Endothelial cell of umbilical vein (primary cell): ENCODE measurements at regions not wholly inside any gene's neighbourhood (a gene's known extent, or its start where the extent isn't known, plus 50 kb on each side); places are given as distances from the start of the nearest gene placed in this dataset.
"Not testable (repeated sequence)": the region's sequence is repeated elsewhere in the genome, so short reads cannot be mapped to it uniquely, and the experiment has no call there.

ENCODE experiments used
- EZH2 ChIP-seq: IDR thresholded peaks from 2 replicates; pipeline ENCODE4 v1.6.1; 2012; ENCODE audit warnings: borderline replicate concordance, low read depth, mild to moderate bottlenecking, moderate library complexity, low read length, inconsistent platforms; ENCODE audit not compliant: severe bottlenecking
- JUN ChIP-seq: IDR thresholded peaks from 2 replicates; pipeline ENCODE4 v1.6.1; 2011; ENCODE audit warnings: borderline replicate concordance, low read depth; ENCODE audit not compliant: insufficient read length, insufficient read depth
- MAX ChIP-seq: IDR thresholded peaks from 2 replicates; pipeline ENCODE4 v1.6.1; 2011; ENCODE audit not compliant: insufficient read depth, insufficient read length
- MYC ChIP-seq: IDR thresholded peaks from one replicate; pipeline ENCODE4 v1.6.1; 2011; ENCODE audit warnings: mild to moderate bottlenecking, low read depth, low read length
- POLR2A ChIP-seq: IDR thresholded peaks from 2 replicates; pipeline ENCODE4 v1.6.1; 2012; ENCODE audit warnings: low read depth, mild to moderate bottlenecking, control low read depth, low read length
- POLR2AphosphoS5 ChIP-seq: IDR thresholded peaks from 2 replicates; pipeline ENCODE4 v1.6.1; 2012; ENCODE audit warnings: low read depth, mild to moderate bottlenecking, control low read depth, low read length, moderate library complexity; ENCODE audit not compliant: insufficient read depth
- TF ChIP-seq, protein P1 (sequence below), 2 donors: IDR thresholded peaks; 1 replicate in 1 of 2; 2 replicates in 1 of 2; pipeline ENCODE4 v1.5.1; 2011; ENCODE audit warnings: low read length in 2 of 2, mild to moderate bottlenecking in 2 of 2, moderate library complexity in 2 of 2, control low read depth in 1 of 2, inconsistent platforms in 1 of 2, low read depth in 1 of 2; ENCODE audit not compliant: insufficient read depth in 1 of 2; ENCODE audit errors: extremely low read depth in 1 of 2

DNA sequence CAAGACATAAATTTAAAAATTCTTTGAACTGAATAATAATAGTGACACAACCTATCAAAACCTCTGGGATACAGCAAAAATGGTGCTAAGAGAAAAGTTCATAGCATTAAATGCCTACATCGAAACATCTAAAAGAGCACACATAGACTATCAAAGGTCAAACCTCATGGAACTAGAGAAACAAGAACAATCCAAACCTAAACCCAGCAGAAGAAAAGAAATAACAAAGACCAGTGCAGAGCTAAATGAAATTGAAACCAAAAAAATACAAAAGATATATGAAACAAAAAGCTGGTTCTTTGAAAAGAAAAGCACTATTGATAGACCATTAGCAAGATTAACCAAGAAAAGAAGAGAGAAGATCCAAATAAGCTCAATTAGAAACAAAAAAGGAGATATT lies 293.8 kb upstream of the CXADR start:
- TF ChIP-seq, protein P1, sequence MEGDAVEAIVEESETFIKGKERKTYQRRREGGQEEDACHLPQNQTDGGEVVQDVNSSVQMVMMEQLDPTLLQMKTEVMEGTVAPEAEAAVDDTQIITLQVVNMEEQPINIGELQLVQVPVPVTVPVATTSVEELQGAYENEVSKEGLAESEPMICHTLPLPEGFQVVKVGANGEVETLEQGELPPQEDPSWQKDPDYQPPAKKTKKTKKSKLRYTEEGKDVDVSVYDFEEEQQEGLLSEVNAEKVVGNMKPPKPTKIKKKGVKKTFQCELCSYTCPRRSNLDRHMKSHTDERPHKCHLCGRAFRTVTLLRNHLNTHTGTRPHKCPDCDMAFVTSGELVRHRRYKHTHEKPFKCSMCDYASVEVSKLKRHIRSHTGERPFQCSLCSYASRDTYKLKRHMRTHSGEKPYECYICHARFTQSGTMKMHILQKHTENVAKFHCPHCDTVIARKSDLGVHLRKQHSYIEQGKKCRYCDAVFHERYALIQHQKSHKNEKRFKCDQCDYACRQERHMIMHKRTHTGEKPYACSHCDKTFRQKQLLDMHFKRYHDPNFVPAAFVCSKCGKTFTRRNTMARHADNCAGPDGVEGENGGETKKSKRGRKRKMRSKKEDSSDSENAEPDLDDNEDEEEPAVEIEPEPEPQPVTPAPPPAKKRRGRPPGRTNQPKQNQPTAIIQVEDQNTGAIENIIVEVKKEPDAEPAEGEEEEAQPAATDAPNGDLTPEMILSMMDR (IDR thresholded peaks at IDR 0.05; ENCODE audit: extremely low read depth in 1 of 2, insufficient read depth in 1 of 2, low read depth in 1 of 2, low read length in 2 of 2) = not testable (repeated sequence)
- not testable (repeated sequence) for TF ChIP-seq MAX, MYC, EZH2, JUN, POLR2AphosphoS5, POLR2A
